Adrenal gland (tissue), 9 donors: ENCODE measurements at regions not wholly inside any gene's neighbourhood (a gene's known extent, or its start where the extent isn't known, plus 50 kb on each side); places are given as distances from the start of the nearest gene placed in this dataset.

ENCODE experiments used
- DNase-seq, 7 donors: peaks; one replicate each; pipeline ENCODE4 v3.0.0-alpha.2; 2019 to 2020
- H3K27ac ChIP-seq, 5 donors: fragments of 200-600 bp; sonication (generic) in 4 of 5; 1 replicate in 3 of 5; 2 replicates in 2 of 5; pipeline versions ENCODE4 v1.5.1 to v1.8.0; 2016 to 2020; ENCODE audit warnings: mild to moderate bottlenecking in 1 of 5
- H3K27me3 ChIP-seq: fragments of 200-600 bp; 2 replicates; pipeline ENCODE4 v1.8.0; 2021
- H3K36me3 ChIP-seq, 2 donors: fragments of 200-600 bp; replicated peaks in 1 of 2; 1 replicate in 1 of 2; 2 replicates in 1 of 2; pipeline versions ENCODE4 v1.5.1 to v1.8.0; 2018 to 2022
- H3K4me1 ChIP-seq, 2 donors: fragments of 200-600 bp; replicated peaks in 1 of 2; 1 replicate in 1 of 2; 2 replicates in 1 of 2; pipeline versions ENCODE4 v1.5.1 to v1.8.0; 2018 to 2021
- H3K4me3 ChIP-seq, 4 donors: fragments of 200-600 bp; sonication (generic) in 3 of 4; one replicate each; pipeline ENCODE4 v1.5.1; 2016 to 2018
- H3K9me3 ChIP-seq, 3 donors: fragments of 200-600 bp; sonication (generic) in 1 of 3; replicated peaks in 1 of 3; 1 replicate in 2 of 3; 2 replicates in 1 of 3; pipeline versions ENCODE4 v1.5.1 to v1.8.0; 2016 to 2021
- POLR2A ChIP-seq, 2 donors: fragments of 450-650 bp; IDR thresholded peaks; one replicate each; pipeline ENCODE4 v1.6.1; 2017; ENCODE audit warnings: antibody characterized with exemption in 2 of 2, mild to moderate bottlenecking in 2 of 2, moderate library complexity in 1 of 2
- WGBS, 4 donors: extraction: QIAGEN DNeasy Blood & Tissue Kit in 2 of 4; methylation state at CpG; one replicate each; pipeline versions ENCODE4 v1.1.5 to v1.1.7; 2013 to 2017; 5-methylcytosine and 5-hydroxymethylcytosine counted together
- intact Hi-C, 2 donors: fragments of 100-400 bp; cut with DNase I; formaldehyde crosslinking; loops; one replicate each; pipeline versions ENCODE4 v1.14.1 to v1.15.0; 2022 to 2023
- TF ChIP-seq, protein P1 (sequence below), 6 experiments: fragments of 450-650 bp in 4 of 6; fragments of 200-600 bp in 2 of 6; sonication (generic) in 1 of 6; IDR thresholded peaks; 1 replicate in 5 of 6; 2 replicates in 1 of 6; pipeline versions ENCODE4 v1.5.1 to v1.8.0; 2016 to 2021; ENCODE audit warnings: antibody characterized with exemption in 6 of 6, mild to moderate bottlenecking in 2 of 6, moderate library complexity in 1 of 6
- donor health status: healthy with polysubstance abuse.
- donor health status: Bipolar disorder and iron deficiency.
- donor health status: DM: yes; HTN: yes; CAD: no.
- donor health status: DM: no; HTN: no; CAD: no.
- donor health status: DM: no; HTN: no; CAD: no.

GRCh38 chr2:237205043-237205541 is 119.4 kb downstream of the COPS8 start:
- 85 to 93% (median 93%) methylated on average over 8 of the region's 8 CpGs for WGBS, 4 donors
- H3K9me3 ChIP-seq: no peaks in the 10 kb centered on the region
- no peaks in the 10 kb centered on the region for H3K27me3 ChIP-seq
- DNase-seq: no peak
- intact Hi-C loops: loop anchor here in 1 of 2 donors (10.0 kb wide), 1 partner anchor 110 kb away; no protein-coding TSS in a partner anchor
- H3K36me3 ChIP-seq: no peaks in the 10 kb centered on the region
- no peak overlapping the region for H3K4me3 ChIP-seq
- H3K27ac ChIP-seq: no peak overlapping the region
- H3K4me1 ChIP-seq: peaks cover 15 to 20% of the 10 kb centered on the region in 2 donors
- TF ChIP-seq POLR2A (IDR thresholded peaks at IDR 0.05): no peak
- TF ChIP-seq, protein P1, sequence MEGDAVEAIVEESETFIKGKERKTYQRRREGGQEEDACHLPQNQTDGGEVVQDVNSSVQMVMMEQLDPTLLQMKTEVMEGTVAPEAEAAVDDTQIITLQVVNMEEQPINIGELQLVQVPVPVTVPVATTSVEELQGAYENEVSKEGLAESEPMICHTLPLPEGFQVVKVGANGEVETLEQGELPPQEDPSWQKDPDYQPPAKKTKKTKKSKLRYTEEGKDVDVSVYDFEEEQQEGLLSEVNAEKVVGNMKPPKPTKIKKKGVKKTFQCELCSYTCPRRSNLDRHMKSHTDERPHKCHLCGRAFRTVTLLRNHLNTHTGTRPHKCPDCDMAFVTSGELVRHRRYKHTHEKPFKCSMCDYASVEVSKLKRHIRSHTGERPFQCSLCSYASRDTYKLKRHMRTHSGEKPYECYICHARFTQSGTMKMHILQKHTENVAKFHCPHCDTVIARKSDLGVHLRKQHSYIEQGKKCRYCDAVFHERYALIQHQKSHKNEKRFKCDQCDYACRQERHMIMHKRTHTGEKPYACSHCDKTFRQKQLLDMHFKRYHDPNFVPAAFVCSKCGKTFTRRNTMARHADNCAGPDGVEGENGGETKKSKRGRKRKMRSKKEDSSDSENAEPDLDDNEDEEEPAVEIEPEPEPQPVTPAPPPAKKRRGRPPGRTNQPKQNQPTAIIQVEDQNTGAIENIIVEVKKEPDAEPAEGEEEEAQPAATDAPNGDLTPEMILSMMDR (IDR thresholded peaks at IDR 0.05): no peak

GRCh38 chr2:237205561-237205971 is 119.9 kb downstream of the COPS8 start:
- Histone ChIP-seq H3K4me3 (no peak overlapping the region), H3K4me1 (peaks cover 15 to 20% of the 10 kb centered on the region in 2 donors), H3K27me3 (no peaks in the 10 kb centered on the region), H3K27ac (no peak overlapping the region), H3K9me3 (no peaks in the 10 kb centered on the region), H3K36me3 (no peaks in the 10 kb centered on the region)
- intact Hi-C loops: loop anchor here in 1 of 2 donors (10.0 kb wide), 1 partner anchor 109 kb away; no protein-coding TSS in a partner anchor
- DNase-seq: no peak
- TF ChIP-seq, protein P1 (IDR thresholded peaks at IDR 0.05): no peak
- no peak for TF ChIP-seq POLR2A (IDR thresholded peaks at IDR 0.05)
- WGBS, 4 donors: 83 to 90% (median 86%) methylated on average over 8 of the region's 8 CpGs

- H3K4me3 ChIP-seq: no peak overlapping the region
- H3K4me1 ChIP-seq: peaks cover 9% of the 10 kb centered on the region in 2 donors
- H3K36me3 ChIP-seq: no peaks in the 10 kb centered on the region
- H3K27me3 ChIP-seq: no peaks in the 10 kb centered on the region
- WGBS, 4 donors: 28 to 33% (median 30%) methylated on average over 7 of the region's 7 CpGs
- H3K27ac ChIP-seq: peak overlapping the region in 2 of 5 donors; percentile 56 to 59
- intact Hi-C loops: loop anchor here in 1 of 2 donors (10.0 kb wide), 1 partner anchor 107 kb away; no protein-coding TSS in a partner anchor
- no peak for TF ChIP-seq POLR2A (IDR thresholded peaks at IDR 0.05)
- TF ChIP-seq, protein P1 (IDR thresholded peaks at IDR 0.05): no peak
- DNase-seq: peak; percentile 55 to 95 (median 85)
- H3K9me3 ChIP-seq: no peaks in the 10 kb centered on the region
Observed at GRCh38 chr2:237207646-237208045, 122.0 kb downstream of the COPS8 start.

DNA sequence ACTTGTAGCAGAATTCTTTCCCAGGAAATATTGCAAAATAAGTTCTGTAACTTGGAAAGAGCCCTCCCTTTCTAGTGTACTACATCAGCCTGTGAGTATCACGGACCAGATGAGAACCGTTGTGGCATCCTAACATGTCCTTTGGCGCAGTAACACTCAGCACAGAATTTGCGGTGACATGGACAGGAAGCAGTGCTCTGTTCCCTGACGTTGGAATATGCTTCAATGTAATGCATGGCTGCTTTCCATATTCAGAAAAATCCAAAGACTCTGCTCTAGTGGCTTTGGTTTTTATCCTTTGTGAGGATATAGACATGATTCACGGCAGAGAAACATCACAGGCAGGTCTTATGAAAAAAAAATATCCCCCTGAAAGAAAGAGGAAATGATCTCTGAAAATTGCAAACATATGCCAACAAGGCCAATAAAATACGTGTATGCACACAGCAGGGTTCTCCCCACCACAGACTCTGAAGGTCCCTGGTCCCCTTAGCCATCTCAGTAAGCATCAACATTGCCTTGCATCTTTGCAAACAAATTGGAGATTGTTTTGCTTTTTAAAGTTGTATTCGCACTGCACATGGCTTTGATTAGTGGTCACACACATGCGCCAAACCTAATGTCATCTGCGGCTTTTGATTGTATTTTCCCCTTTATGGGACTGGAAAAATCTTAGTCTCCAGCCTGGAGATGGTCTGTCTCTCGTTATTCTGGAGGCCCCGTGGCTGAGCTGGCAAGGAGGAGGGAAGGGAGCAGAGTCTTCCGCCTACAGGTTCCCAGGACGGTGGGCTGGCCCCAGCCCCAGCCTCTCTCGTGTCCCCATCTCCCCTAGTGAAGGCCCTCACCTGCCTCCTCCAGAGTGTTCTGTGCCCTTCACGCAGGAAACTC is 122.9 kb downstream of the COPS8 start:
- 76 to 83% (median 78%) methylated on average over 15 to 16 of the region's 16 CpGs for WGBS, 4 donors
- peaks cover 11 to 15% of the 10 kb centered on the region in 2 donors for H3K4me1 ChIP-seq
- peak in 1 of 7 donors; percentile 59 for DNase-seq
- H3K9me3 ChIP-seq: no peaks in the 10 kb centered on the region
- no peaks in the 10 kb centered on the region for H3K36me3 ChIP-seq
- H3K27ac ChIP-seq: peak overlapping the region in 2 of 5 donors; percentile 56 to 59
- intact Hi-C loops: loop anchor here in 1 of 2 donors (10.0 kb wide), 1 partner anchor 106 kb away; no protein-coding TSS in a partner anchor
- H3K27me3 ChIP-seq: no peaks in the 10 kb centered on the region
- TF ChIP-seq, protein P1 (IDR thresholded peaks at IDR 0.05): no peak
- TF ChIP-seq POLR2A (IDR thresholded peaks at IDR 0.05): no peak
- no peak overlapping the region for H3K4me3 ChIP-seq
